ENCODE measurements at regions not wholly inside any gene's neighbourhood (a gene's known extent, or its start where the extent isn't known, plus 50 kb on each side); places are given as distances from the start of the nearest gene placed in this dataset.
"Not testable (repeated sequence)": the region's sequence is repeated elsewhere in the genome, so short reads cannot be mapped to it uniquely, and the experiment has no call there.

GRCh38 chr4:117014236-117014635 lies 71.1 kb downstream of the TRAM1L1 start:
- no peak for DNase-seq (ENCODE audit: low read depth)

GRCh38 chr4:117010671-117011070 lies 74.7 kb downstream of the TRAM1L1 start:
- DNase-seq (ENCODE audit: low read depth) = no peak

GRCh38 chr4:117001077-117001476 lies 84.3 kb downstream of the TRAM1L1 start:
- no peak for DNase-seq (ENCODE audit: low read depth)

- DNase-seq (ENCODE audit: low read depth) = no peak
These were observed 102.7 kb downstream of the TRAM1L1 start for GRCh38 chr4:116982656-116983055.

- not testable (repeated sequence) for DNase-seq (ENCODE audit: low read depth)
These were observed 104.9 kb downstream of the TRAM1L1 start for GRCh38 chr4:116980436-116980835.

GRCh38 chr4:116959045-116959444 lies 126.3 kb downstream of the TRAM1L1 start:
- DNase-seq (ENCODE audit: low read depth) = no peak

- DNase-seq (ENCODE audit: low read depth) = no peak
These were observed 131.4 kb downstream of the TRAM1L1 start for GRCh38 chr4:116953947-116954346.

GRCh38 chr4:116952530-116953136 lies 132.7 kb downstream of the TRAM1L1 start:
- DNase-seq (ENCODE audit: low read depth) = no peak

GRCh38 chr4:116949856-116950255 lies 135.5 kb downstream of the TRAM1L1 start:
- no peak for DNase-seq (ENCODE audit: low read depth)

- DNase-seq (ENCODE audit: low read depth) = no peak
These were observed 143.1 kb downstream of the TRAM1L1 start for GRCh38 chr4:116942315-116942714.

GRCh38 chr4:116930329-116930728 lies 155.0 kb downstream of the TRAM1L1 start:
- no peak for DNase-seq (ENCODE audit: low read depth)

- DNase-seq (ENCODE audit: low read depth) = no peak
These were observed 158.6 kb downstream of the TRAM1L1 start for GRCh38 chr4:116926631-116927295.

GRCh38 chr4:116925900-116926457 lies 159.4 kb downstream of the TRAM1L1 start:
- DNase-seq (ENCODE audit: low read depth) = no peak

GRCh38 chr4:116923389-116923788 lies 162.0 kb downstream of the TRAM1L1 start:
- no peak for DNase-seq (ENCODE audit: low read depth)

- DNase-seq (ENCODE audit: low read depth) = no peak
These were observed 171.9 kb downstream of the TRAM1L1 start for GRCh38 chr4:116913451-116913850.

- no peak for DNase-seq (ENCODE audit: low read depth)
These were observed 178.6 kb downstream of the TRAM1L1 start for GRCh38 chr4:116906758-116907157.

GRCh38 chr4:116899561-116899960 lies 185.8 kb downstream of the TRAM1L1 start:
- no peak for DNase-seq (ENCODE audit: low read depth)

GRCh38 chr4:116885579-116885978 lies 199.8 kb downstream of the TRAM1L1 start:
- DNase-seq (ENCODE audit: low read depth) = no peak

GRCh38 chr4:116882503-116882902 lies 202.9 kb downstream of the TRAM1L1 start:
- DNase-seq (ENCODE audit: low read depth) = no peak

GRCh38 chr4:116881077-116881476 lies 204.3 kb downstream of the TRAM1L1 start:
- DNase-seq (ENCODE audit: low read depth) = no peak

- no peak for DNase-seq (ENCODE audit: low read depth)
These were observed 204.8 kb downstream of the TRAM1L1 start for GRCh38 chr4:116880625-116881024.

GRCh38 chr4:116878280-116878679 lies 207.1 kb downstream of the TRAM1L1 start:
- DNase-seq (ENCODE audit: low read depth) = no peak

- DNase-seq (ENCODE audit: low read depth) = no peak
These were observed 208.3 kb downstream of the TRAM1L1 start for GRCh38 chr4:116877069-116877468.

GRCh38 chr4:116872941-116873340 lies 212.4 kb downstream of the TRAM1L1 start:
- no peak for DNase-seq (ENCODE audit: low read depth)

Data from fibroblast of the conjunctiva (primary cell).